Stimulated activated naive CD8-positive, alpha-beta T cell treated with anti-CD3 and anti-CD28 coated beads, Interleukin-15, Interleukin-2, amounts not matched to agents 100 U/mL and 50 U/mL, for 24 hours (primary cell): ENCODE measurements at regions not wholly inside any gene's neighbourhood (a gene's known extent, or its start where the extent isn't known, plus 50 kb on each side); places are given as distances from the start of the nearest gene placed in this dataset.

Experiments
- ATAC-seq: fragments of 150-1000 bp; cut with Tn5 transposase; one replicate; pipeline ENCODE4 v1.10.0; 2021
- DNase-seq: peaks from one replicate; pipeline ENCODE4 v3.0.0; 2021

DNA sequence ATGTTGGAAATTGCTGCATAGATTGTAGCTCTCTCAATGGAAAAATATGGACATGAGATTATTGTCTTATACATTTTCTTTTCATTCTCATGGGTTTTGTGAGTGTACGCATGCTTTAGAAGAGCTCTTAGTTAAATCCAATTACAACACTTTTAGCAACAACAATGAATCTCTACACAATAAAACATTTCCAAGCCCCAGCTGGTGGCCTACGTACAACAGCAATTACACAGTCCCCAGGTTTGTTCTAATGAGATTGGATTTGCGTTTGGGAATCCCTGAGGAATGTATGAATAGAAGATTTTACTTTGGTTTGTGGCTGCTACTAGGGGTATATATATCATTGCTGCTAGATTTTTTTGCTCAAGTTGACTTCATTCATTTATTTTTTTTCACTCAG, 98.6 kb downstream of the FHDC1 start:
- ATAC-seq = no peak
- no peak for DNase-seq

DNA sequence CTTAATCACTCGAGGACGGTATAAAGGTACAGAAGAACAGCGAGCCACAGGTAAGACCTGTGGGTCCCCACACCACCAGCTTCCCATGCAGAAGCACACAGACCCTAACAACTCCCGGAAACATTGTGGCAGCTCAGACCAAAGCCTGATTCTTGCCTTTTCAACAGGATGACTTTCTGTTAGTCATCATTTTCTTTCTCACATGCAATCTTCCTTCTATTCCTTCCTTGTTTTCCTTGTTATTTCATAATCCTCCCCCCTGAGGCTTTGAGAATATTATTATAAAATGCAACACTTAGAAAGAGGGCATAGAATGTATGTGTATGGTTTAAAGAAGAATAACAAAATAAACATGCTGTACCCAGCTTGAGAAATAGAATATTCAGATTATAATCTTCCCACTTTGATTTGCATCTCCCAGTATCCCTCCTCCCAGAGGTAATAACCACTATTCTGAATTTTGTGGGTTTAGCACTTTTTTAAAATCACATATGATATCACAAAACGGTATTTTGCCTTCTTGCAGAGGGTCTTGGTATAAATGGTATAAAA, 100.9 kb downstream of the FHDC1 start:
- DNase-seq (no peak), ATAC-seq (no peak)

DNA sequence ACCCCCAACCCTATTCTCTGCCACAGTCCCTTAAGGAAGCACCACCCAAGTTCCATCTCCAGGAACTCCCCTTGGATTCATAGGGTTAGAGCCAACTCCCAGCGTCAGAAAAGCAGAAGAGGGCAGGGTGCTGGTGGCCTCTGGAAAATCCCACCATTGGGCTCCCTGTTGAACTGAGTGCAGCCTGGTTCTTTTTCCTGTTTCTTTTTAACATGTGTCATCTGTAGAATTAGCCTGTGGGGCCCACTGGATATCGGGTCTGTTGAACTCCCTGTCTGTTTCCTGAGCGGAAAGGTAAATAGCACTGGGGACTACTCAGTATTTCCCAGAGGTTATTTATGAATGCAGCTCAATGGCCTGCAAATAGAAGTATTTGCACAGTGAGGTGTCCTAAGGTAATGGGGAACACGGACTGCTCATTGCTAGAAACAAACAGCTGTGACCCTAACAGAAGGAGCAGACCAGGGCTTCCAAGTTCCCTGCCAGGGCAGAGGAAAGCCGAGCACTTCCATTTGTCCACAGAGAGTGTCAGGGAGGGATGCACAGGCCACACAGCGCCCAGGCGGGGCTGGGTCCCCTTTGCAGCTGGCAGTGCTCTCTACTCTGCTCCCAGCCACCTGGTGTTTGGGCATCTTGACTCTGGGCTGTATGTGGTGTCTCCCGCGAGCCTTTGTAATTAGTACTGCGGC, 102.6 kb downstream of the FHDC1 start:
- DNase-seq (no peak), ATAC-seq (no peak)

DNA sequence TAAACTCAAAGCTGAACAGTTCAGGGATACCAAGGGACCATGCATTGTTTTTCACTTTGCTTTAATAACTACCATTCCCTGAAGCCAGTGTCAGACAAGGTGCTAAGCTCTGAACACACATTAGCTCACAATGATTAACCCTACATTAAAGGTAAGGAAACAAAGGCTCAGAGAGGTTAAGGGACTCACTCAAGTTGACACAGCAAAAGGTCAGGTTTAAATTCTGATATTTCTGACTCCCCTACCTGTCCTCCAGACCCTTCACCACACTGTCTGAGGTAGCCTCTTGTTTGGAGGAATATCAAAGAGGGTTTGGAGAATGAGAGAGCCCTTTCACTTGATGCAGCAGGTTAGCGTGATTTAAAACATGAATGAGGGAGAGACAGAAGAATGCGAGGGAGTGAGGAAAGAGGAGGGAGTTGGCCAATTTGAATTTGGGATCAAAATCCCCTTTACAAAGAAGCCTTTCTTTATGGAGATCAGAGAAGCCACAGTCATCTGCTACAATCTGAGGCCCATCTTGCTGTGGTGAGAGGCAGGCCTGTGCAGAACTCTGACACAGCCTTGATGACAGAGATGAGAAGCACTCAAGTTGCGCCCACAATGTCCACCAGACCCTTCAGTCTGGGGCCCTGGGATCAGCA, 103.5 kb downstream of the FHDC1 start:
- ATAC-seq (no peak), DNase-seq (no peak)

DNA sequence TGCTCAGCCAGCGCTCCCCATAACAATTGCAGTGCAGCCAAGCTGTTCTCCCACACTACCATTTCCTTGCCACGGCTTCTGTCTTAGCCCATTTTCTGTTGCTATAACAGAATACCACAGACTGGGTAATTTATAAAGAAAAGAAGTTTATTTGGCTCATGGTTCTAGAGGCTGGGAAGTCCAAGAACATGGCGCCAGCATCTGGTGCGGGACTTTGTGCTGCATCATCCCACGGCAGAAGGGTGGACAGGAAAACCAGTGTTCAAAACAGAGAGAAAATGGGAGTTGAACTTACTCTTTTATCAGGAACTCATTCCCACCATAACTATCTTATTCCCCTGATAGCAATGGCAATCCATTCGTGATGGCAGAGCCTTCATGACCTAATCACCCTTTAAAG, 104.6 kb downstream of the FHDC1 start:
- ATAC-seq (no peak), DNase-seq (no peak)

DNA sequence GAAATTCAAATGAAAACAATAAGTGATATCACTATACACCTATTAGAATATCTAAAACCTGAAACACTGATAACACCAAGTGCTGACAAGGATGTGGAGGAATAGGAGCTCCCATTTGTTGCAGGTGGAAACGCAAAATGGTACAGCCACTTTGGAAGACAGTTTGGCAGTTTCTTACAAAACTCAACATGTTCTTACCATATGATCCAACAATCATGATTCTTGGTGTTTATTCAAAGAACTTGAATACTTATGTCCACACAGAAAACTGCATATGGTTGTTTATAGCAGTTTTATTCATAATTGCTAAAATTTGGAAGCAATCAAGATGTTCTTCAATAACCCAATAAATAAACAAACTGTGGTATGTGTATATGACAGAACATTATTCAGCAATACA, 107.9 kb downstream of the FHDC1 start:
- ATAC-seq (no peak), DNase-seq (no peak)

DNA sequence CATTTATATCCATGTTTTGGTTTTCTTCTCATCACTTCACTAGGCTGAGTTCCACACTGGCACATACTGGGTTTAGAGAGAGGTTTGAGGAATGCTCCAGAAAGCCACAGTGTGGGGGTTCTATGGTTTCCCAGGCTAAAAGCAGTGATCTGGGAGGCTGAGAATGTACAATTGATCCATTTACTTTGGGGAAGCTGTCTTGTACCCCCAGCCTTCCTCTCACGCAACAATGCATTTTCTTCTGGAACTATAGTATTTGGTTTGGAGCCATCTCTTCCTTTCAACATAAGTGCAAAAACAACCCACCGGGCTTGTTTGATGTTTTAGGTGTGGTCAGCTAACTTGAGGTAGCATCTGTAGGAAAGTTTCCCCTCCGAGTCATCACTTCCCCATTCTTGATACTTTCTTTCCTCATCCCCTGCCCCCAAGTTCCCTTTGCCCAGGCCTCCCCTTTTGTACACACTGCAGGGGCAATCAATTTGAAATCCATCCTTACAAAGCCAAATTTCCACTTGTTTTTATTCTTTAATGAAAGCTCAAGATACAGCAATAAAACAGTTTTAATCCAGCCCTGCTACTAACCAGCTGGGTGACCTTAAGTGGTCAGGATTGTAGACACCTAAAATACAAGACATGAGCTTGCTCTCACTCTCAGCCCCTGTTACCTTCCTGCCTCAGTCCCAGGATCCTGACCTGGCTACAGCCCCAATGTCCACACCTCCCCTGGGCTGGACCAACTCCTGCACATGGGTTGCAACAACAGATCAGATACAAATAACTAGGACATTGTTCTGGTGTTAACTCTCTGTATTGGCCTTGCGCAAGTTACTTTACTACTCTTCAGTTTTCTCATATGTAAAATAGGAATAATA, 109.2 kb downstream of the FHDC1 start:
- no peak for ATAC-seq
- no peak for DNase-seq

DNA sequence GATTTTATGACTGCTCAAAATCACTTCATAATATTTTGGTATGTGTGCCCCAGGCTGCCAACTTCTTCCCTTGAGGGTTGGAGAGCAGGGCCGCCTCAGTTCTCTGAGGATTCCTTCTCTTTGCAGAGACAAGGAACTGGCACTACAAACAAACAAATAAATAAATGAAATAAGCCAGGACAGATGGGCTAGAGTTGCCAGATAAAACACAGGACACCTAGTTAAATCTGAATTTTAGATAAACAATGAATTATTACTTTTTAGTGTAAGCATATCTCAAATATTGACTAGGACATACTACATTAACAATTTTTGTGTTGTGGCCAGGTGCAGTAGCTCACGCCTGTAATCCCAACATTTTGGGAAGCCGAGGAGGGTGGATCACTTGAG, 122.5 kb downstream of the FHDC1 start:
- ATAC-seq (no peak), DNase-seq (no peak)

DNA sequence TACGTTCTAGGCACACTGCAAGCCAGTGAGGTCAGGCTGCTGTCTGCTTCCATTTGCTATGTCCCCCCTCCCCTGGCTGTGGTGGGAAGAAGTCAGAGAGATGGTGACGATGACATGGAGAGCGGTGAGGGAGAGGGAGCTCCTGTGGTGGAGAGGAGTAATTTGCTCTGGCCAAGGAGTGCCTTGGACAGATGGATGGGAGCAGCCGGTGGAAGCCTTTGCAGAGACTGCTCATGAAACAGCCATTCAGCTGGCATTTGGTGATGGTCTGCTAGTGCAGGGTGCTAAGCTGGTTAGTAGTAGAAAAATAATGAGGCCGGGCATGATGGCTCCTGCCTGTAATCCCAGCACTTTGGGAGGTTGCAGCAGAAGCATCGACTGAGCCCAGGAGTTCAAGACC, 124.1 kb downstream of the FHDC1 start:
- ATAC-seq (no peak), DNase-seq (no peak)

DNA sequence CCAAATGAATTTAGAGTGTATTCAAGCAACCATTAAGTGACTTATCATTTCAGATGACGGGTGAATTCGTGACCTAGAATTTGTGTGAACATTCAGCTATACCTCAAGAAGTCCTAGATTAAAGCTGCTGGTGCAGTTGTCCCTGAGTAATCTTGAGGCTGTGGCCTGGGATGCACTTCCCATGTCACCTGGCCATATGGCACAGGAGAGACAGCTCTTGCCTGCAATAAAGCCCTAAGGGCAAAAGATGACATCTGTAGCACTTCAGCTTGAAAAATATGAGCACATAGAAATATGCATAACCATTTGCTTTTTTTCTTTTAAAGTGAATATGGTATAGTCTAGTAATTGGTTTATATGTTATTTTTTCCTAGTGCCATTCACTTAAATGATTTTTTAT, 125.8 kb downstream of the FHDC1 start:
- DNase-seq (no peak), ATAC-seq (no peak)

DNA sequence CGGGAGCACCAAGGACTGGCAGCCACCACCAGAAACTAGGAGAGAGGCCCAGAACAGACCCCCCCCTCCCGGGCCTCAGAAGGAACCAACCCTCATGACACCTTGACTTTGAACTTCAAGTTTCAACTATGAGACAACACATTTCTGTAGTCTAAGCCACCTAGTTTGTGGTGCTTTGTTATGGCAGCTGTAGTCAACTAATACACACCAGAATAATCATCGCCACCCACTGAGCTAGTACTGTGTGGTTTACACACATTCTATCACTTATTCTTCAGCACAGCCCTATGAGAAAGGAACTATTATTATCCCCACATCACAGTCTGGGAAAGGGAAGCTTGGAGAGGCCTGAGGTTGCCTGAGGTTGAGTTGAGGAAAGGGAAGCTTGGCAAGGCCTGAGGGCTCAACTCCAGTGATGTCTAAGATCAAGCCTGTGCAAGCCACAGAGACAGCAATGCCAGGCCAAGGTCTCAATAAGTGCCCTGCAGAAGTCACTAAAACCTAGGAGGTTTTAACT, 126.6 kb downstream of the FHDC1 start:
- DNase-seq (no peak), ATAC-seq (no peak)

DNA sequence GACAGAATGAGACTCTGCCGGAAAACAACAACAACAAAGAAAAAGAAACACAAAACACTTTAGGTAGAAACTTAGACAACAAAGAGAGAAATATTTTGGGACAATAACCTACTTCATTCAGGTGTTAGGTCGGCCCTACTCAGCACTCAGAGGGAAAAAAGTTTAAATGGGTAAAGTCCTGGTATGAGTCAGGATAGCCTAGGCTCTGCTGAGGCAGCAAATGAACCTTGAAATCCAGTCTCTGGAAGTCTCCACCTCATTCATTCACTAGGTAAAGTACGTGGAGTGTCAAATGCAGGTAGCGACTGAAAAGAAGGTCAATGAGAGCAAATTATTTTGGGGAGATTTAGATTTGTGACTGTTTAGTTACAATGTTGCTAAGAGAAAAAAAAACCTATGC, 127.4 kb downstream of the FHDC1 start:
- DNase-seq (no peak), ATAC-seq (no peak)

DNA sequence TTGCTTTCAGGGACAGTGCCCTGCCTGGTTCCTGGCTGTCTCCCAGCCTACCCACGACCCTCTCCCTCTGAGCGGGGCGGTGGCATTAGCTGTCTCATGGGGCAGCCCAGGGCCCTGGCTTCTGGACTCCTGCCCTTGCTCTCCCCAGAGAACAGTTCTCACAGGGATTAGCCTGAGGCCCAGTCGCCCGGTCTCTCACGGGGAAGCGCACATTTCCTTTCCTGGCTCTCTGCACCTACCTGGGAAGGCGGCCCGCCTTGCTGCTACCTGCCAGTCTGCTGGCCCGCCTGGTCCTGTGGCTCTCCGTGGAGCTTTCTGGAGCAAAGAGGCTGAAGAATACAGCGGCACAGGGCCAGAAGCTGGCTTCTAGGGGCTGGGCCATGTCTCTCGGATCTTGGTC, 128.4 kb downstream of the FHDC1 start:
- no peak for ATAC-seq
- DNase-seq = no peak

DNA sequence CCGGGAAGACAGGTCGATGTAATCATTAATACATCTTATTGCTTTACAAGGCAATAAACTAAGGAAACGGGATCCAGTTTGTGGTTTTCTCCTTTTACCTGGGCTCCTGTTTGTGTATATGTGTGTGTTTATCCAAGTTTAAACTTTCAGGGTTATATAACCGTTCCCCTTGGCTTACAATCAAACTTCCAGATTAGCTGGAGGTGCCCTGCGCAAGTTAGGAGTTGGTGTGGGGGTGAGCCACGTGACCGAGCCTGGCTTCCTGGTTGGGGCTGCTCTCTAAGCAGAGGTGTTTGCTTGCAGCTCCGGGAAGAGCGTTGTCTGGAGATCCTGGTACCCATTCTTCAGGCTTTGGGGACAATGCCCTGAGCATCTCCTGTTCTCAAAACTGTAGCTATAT, 129.2 kb downstream of the FHDC1 start:
- ATAC-seq = no peak

DNA sequence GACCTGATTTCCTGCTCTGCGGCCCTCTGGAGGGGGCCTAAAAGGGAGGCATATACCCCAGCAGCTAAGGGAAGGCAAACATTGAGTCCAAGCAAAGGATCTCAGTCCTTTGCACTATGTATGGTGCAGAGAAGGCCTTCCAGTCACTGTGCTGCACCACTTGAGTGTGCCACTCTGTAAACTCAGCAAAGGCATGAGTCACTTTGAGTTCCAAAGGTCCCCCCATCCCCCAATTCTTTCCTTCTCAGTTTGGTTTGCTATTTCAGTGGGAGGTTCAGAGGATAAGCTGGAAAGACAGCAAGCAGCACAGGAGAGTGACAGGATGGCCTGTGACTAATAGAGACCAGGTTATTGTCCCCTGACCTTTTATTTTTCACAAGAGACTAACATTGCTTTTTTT, 131.3 kb downstream of the FHDC1 start:
- no peak for DNase-seq
- peak; percentile 61 for ATAC-seq

More for the DNA sequence above, 129.2 kb downstream of the FHDC1 start:
- no peak for DNase-seq

DNA sequence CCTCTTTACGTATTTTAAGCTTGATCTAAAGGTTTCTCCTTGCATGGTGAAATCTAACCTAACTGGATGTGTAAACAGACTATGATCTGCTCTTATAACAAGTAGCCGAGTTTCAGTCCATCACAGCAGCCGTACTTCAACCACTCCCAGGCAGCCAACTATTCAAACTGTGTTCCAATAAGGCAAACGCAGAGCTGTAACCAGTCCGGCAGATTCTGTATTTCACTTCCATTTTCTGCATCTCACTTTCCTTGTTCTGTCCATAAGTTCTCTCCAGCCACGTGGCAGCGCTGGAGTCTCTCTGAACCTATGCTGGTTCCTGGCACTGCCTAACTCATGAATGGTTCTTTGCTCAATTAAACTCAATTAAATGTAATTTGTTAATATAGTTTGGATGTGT, 132.6 kb downstream of the FHDC1 start:
- ATAC-seq (no peak), DNase-seq (no peak)

DNA sequence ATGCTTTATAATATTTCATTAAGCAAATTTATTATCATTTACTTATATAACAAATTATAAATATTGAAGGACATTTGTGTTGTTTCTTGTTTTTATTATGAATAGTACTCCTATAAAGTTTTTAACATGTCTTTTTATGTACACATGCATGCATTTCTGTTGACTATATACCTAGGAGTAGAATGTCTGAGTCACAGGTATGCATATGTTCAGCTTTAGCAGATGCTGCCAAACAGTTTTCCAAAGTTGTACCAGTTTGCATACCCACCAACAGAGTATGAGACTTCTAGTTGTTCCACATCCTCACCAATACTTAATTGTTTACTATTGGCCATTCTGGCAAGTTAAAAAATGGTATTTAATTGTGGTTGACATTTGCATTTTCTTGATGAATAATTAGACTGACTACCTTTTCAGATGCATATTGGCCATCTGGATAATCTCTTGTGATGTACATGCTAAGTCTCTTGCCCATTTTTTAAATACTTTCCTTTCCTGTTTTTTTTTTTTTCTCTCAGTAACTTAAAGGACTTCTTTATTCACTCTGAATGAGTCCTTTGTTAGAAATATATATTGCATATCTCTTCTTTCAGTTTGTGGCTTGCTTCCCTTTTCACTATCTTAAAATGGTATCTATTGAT, 132.2 kb upstream of the TRIM2 start:
- DNase-seq (no peak), ATAC-seq (no peak)

DNA sequence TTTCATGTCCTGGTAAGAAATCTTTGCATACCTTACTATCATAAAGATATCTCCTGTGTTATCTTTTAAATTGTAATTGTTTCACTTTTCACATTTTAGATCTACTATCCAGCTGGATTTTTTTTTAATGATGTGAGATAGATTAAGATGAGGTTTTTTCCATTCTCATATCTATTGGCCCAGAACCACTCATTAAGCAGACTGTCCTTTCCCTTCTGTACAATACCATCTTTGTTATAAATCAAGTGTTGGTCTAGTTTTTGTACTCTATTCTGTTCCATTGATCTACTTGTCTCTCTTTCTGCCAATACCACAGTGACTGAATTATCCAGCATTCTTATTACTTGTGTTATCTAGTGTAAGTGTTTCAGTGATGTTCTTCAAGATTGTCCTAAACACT, 131.6 kb upstream of the TRIM2 start:
- ATAC-seq (no peak), DNase-seq (no peak)

DNA sequence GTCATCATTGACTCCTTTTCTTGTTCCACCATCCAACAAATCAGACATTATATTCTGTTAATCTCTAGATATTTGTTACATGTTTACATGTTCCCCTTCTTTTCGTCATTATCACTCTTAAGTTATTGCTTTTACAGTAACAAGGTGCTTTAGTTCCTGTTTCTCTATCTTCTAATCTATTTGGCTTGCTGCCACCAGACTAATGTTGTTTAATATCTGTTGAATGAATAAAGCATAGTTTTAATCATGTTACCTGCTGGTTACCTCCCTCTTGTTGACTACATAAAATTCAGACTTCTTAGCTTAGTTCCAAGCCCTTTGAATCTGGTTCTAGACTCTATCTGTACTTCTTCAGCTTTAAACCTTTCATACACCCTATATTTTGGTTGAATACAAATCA, 129.8 kb upstream of the TRIM2 start:
- no peak for ATAC-seq
- DNase-seq = no peak

DNA sequence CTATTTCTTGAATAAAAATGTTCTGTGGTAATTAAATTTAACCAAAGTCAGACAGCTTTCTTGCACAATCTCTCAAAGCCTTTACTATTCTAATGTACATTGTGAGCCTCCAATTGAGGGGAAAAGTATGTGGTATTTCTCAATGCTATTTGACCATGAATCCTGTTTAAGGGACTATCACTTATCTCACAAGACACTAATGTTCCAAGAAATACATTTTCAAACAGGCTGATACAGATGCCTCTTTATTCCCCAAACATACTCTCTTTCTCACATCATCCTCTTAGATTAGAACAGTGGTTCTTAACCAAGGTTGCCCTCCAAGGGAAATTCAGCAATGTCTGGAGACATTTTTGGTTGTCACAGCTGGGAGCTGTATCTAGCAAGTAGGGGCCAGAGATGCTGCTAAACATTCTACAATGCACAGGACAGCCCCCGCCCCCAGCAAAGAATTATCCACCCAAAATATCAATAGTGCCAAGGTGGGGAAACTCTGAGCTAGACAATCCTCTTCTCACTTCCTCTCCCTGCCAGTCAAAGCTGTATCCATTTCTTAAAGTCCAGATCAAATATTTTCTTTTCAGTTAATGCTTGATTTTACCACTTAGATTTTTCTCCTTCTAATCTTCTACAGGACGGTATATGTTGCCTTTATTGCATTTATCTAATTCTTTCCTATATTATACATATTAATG, 129.2 kb upstream of the TRIM2 start:
- ATAC-seq (no peak), DNase-seq (no peak)

DNA sequence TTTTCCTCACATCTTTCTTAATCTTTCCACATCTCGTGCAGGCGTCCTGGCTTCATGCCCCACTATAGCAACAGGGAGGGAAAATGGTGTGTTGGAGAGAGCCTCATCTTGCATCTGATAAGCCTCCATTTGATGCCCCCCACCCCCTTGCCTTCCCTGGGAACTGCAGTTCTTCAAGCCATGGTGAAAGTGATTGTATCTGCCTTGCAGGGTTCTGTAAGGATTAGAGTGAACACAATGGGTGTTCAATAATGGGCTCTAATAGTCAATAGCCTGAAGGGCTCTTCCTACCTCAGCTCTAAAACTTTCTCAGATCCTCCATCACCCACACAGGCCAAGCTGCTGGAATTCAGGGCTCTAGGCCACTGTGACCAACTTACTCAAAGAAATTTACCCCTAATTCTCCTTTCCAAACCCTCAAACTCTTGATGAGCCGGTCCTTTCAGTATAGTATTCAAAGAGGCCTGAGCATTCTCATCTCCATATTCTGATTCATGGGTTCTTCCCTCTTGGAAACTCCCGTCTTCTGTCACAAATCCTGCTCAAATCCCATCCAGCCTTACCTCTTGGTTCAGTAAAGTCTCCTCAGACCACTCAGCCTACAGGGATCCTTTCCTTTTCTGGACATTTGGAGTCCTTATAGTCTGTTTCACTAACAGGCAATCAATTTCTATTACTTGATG, 128.3 kb upstream of the TRIM2 start:
- no peak for ATAC-seq

More for the DNA sequence above, 128.3 kb upstream of the TRIM2 start:
- no peak for DNase-seq
